GF-D8 (cell line): ENCODE measurements at regions not wholly inside any gene's neighbourhood (a gene's known extent, or its start where the extent isn't known, plus 50 kb on each side); places are given as distances from the start of the nearest gene placed in this dataset.
"Not testable (repeated sequence)": the region's sequence is repeated elsewhere in the genome, so short reads cannot be mapped to it uniquely, and the experiment has no call there.

Experiments
- DNase-seq: peaks from one replicate; lab custom pipeline; 2025; lab: John Stamatoyannopoulos, UW

- no peak for DNase-seq
Observed at GRCh38 chr5:135279328-135279727, 119.7 kb downstream of the MACROH2A1 start.

- DNase-seq = no peak
Observed at GRCh38 chr5:135276151-135276550, 122.9 kb downstream of the MACROH2A1 start.

DNA sequence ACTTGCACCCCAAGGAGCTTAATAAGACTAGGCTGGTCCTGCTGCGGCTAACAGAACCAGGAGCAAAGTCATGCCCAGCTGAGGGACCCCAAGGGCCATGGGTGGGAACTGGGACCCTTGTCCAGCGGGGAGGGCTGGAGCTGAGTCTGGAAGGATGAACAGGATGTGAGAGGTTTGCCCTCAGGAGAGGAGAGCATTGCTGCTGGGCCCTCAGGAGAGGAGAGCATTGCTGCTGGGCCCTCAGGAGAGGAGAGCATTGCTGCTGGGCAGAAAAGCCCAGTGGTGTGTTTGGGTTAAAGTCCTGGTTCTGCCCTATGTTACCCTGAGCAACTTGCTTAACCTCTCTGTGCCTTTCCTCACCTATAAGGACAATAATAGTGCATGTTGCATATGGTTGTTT lies 125.8 kb downstream of the MACROH2A1 start:
- DNase-seq = no peak

- DNase-seq = no peak
Observed at GRCh38 chr5:135272311-135272805, 126.7 kb downstream of the MACROH2A1 start.

DNA sequence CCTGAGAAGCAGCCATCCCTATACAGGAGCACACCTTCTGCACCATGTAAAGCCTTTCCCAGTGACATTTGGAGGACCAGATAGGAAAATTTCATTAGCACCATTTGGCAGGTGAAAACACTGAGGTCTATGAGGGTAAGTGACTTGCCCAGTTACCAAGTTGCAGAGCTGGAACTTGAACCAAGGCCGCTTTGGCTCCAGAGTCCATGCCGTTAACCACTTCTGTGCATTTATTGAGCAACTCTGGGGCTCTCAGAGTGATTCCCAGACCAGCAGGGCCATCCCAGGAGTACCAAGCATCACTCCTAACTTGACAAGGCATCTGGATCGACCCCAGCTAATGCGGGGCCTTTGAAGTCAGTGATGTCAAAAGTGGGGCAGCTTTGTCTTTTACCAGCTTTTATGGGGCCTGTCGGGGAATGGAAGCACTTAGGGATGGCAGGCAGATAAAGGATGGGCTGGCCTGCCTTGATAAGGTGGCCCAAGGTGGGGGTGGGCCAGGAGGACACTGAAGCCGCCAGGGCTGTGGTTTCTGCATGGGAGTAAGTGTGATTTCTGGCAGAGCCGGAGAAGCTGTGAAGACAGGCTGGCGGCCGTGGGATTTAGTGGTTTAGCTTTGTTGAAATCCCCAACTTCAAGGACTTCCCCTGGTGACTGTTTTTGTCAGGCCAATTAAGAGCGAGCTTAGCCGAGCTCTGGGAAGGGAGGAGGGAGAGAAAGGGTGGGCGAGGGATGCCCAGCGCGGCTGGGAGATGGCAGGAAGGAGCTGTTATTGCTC lies 127.3 kb downstream of the MACROH2A1 start:
- DNase-seq = no peak

- no peak for DNase-seq
Observed at GRCh38 chr5:135269931-135270421, 129.1 kb downstream of the MACROH2A1 start.

DNA sequence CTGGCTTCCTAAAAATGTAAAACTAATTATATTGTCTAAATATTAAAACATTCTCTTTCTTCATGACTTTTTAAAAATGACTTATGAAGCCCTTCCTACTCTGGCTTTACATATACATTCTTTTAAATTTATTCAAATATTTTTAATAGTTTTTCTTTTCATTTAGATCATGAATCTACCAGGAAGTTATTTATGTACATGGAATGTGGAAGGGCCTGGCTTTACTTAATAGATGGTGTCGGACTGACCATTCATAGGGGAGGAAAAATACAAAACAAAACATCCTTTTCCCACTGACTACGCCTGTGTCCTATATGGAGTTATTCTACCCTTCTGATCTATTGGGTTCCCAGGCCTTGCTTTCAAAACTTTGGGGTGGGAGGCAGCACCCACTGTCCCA lies 129.8 kb downstream of the MACROH2A1 start:
- no peak for DNase-seq

GRCh38 chr5:135266975-135267374 lies 132.1 kb downstream of the MACROH2A1 start:
- DNase-seq = no peak

DNA sequence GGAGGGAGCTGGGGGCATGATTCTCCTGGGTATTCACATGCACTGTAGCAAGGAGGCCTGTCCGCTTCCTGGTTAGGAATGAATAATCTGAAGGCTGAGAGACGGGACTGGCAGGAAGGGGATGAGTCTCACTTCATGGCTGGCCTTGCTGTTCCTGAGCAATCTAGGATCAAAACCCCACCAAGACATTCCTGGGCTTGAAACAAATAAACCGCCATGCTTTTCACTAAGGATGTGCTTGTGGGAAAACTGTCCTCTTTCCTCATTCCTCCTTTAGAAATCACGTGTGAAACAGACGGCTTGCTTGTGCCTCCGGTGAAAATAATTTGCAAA lies 132.8 kb downstream of the MACROH2A1 start:
- no peak for DNase-seq

GRCh38 chr5:135265497-135266302 lies 133.3 kb downstream of the MACROH2A1 start:
- no peak for DNase-seq

DNA sequence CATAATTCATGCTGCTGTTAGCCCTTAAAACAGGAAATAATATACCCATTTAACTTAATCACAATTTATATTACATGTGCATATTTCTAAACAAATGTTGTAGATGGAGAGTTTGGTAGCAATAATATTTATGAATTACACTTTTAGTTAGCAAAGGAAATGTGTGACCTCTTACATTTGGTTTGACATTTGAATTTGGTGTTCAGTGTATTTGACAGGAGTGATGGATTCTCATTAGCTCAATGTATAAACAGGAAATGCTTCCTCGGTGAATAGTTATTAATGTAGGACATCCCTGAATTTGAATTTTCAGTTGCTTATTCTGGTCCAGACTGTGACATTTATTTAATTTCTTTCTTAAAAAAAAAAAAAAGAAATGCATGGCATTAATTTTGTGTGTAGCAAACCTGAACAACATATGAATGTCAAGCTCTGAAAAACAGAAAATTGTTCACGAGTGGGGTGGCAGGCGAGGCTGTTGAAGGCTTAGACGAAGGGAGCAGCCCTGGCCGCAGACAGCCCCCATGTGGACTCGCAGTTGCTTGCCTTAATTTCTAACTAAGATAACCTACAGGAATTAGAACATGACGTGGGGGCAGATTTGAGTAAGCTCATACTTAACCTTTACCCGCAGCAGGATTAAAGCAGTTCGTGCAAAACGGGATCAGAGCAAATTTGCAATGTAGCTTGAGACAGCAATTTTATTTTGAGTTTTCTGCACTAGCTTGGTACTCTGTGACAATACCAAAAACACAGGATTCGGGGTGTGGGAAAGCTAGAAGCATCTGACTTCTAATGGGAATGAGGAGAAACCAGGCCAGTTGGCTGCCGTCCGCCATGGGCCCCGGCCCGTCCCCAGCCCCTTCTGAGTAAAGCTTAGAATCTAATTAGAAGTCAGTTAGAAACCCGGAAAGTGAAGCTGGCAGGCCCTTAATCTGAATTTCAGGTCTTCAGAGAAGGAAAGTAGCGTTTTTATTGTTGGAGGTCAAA lies 134.3 kb downstream of the MACROH2A1 start:
- no peak for DNase-seq

DNA sequence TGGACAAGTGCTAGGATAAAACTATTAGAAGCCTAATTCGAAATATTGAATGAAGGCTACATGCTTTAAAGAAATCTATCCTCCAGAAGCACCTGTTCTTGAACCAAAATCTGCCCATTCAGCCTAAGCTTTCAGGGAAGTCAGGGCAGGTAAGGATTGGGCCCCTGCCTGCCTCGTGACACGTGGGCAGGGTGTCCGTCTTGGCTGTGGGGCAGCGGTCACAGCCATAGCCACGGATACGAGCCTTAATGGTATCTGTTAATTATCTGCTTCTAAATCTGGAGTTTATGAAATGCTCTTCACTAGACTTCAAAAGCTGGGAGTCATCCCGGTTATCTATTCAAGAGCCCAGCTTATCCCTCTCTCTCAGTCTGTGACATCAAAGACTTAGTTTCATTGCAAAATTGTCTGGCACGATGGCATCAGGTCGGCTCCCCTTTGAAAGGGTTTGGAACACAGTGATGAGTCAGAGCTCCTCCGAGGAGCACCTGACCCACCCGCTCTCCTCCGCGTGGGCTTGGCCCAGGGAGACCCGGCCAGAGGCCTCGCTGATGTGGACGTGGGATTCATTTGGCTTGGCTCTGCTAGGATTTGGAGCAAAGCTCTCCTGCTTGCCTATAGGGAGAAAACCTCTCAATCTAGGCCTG lies 135.9 kb downstream of the MACROH2A1 start:
- no peak for DNase-seq

DNA sequence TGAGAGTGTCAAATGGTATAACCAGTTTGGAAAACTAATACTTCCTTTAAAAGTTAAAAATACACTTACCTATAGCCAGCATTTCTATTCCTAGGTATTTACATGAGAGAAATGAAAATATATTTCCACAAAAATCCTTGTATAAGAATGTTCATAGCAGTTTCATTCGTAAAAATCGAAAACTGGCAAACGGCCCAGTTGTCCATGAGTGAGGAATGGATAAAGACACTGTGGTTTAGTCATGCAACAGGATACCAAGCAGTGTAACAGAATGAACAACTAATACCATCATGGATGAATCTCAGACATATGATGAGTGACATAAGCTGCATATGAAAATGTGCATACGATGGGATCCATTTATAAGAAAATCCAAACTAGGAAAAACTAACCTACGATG lies 136.7 kb downstream of the MACROH2A1 start:
- DNase-seq = no peak

GRCh38 chr5:135260108-135260507 lies 138.9 kb downstream of the MACROH2A1 start:
- DNase-seq = not testable (repeated sequence)

GRCh38 chr5:135255461-135256178 lies 143.4 kb downstream of the MACROH2A1 start:
- DNase-seq = no peak

DNA sequence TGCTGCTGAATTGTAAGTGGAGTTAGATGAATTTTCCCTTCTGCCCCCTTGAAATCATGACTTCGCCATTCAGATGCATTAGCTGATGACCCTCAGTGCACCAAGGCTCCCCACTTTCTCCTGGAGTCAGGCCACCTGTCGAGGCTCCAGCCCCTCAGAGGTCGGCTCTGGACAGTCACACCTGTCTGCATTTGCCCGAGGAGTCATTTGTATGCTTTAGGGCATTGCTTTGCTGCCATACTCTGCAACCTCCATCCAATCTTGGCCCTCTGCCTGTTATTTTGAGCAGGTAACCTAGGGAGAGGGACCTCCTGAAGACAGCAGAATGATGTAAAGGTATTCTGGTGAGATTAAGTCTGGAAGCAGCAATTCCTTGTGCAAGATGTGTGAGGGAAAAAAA lies 144.8 kb downstream of the MACROH2A1 start:
- DNase-seq = no peak

DNA sequence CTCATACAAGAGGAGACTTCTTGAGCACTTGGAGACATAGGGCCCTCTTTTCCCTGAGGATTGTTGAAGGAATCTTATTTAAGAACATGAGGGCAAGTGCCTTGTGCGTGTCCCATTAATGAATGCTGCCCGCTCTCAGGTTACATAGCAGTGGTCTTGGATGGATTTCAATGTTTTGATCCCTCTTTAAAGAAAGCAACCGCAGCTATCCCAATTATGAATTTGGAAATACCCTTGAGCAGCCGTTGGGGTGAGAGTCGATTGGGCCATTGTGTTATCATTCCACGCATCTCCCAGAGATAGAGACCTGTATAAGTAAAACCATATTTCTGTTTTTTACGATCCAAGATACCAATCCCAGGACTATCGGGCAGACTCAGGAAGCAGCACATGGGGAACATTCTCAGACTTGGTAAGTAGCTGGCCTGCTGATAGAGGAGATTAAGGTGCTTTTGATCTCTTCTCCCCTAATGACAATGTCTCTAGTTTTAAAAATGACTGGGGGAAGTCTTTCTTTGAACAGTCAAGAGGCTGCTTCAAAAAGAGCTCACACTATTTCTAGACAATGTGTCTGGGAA lies 145.3 kb downstream of the MACROH2A1 start:
- DNase-seq = no peak

DNA sequence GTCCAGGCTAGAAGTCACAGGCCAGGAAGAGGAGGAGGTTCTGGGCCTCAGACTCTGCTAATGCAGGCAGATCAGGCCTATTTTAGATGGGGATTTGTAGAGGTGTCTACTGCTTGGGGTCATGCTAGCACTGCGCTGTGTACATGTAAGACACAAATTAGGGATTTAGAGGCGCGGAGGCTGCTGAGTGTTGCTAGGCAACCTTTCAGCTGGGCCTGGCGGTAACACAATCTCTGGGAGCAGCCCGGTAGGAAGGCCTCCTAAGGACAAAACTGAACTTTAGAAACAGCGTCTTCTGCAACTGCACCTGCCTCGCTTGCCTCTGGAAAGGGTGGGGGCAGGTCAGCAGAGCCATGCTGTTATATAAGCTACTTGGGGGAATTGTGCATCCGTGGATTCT lies 147.9 kb downstream of the MACROH2A1 start:
- no peak for DNase-seq

GRCh38 chr5:135250671-135251070 lies 148.4 kb downstream of the MACROH2A1 start:
- no peak for DNase-seq

DNA sequence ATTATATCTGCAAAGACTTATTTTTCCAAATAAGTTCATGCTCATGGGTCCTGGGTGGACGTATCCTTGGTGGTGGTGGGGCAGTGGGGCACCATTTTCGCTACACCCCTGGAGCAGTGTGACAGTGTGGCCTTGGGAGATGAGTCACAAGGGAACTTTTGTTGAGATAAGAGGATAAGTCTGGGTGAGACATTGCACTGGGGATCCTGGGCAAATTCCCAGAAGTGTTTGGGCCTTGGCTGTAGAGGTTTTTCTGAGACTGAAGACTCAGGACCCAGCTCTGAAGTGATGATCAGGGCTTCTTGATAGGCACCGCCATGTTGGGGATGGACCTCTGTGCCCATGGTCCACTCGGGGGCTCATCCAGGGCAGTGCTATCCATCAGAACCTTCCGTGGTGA lies 149.4 kb downstream of the MACROH2A1 start:
- DNase-seq = no peak
